Heart right ventricle (tissue), 16 donors: ENCODE measurements at regions not wholly inside any gene's neighbourhood (a gene's known extent, or its start where the extent isn't known, plus 50 kb on each side); places are given as distances from the start of the nearest gene placed in this dataset.

Experiments
- ATAC-seq, 8 donors: fragments of 200-7000 bp; cut with Tn5 transposase; one replicate each; pipeline ENCODE4 v1.9.1; 2020; ENCODE audit warnings: mild to moderate bottlenecking in 8 of 8, moderate library complexity in 8 of 8, moderate number of reproducible peaks in 1 of 8
- DNase-seq, 2 donors: peaks; one replicate each; pipeline ENCODE4 v3.0.0-alpha.2; 2020
- H3K27ac ChIP-seq, 10 donors: fragments of 200-600 bp; sonication (generic) in 2 of 10; one replicate each; pipeline versions ENCODE4 v1.5.0 to v1.8.0; 2020 to 2022; ENCODE audit warnings: mild to moderate bottlenecking in 3 of 10
- H3K27me3 ChIP-seq, 7 donors: fragments of 200-600 bp; one replicate each; pipeline ENCODE4 v1.8.0; 2021 to 2022; ENCODE audit warnings: mild to moderate bottlenecking in 2 of 7
- H3K36me3 ChIP-seq, 9 donors: fragments of 200-600 bp; sonication (generic) in 1 of 9; one replicate each; pipeline versions ENCODE4 v1.5.0 to v1.8.0; 2020 to 2022; ENCODE audit warnings: mild to moderate bottlenecking in 2 of 9
- H3K4me1 ChIP-seq, 9 donors: fragments of 200-600 bp; sonication (generic) in 1 of 9; one replicate each; pipeline versions ENCODE4 v1.5.0 to v1.8.0; 2020 to 2022; ENCODE audit warnings: mild to moderate bottlenecking in 4 of 9
- H3K4me3 ChIP-seq, 10 donors: fragments of 200-600 bp; sonication (generic) in 2 of 10; one replicate each; pipeline versions ENCODE4 v1.5.0 to v1.8.0; 2020 to 2022; ENCODE audit warnings: mild to moderate bottlenecking in 7 of 10, moderate library complexity in 2 of 10
- H3K9me3 ChIP-seq, 11 donors: fragments of 200-600 bp in 10 of 11; sonication (generic) in 2 of 11; one replicate each; pipeline versions ENCODE4 v1.5.0 to v1.8.0; 2013 to 2022; ENCODE audit warnings: mild to moderate bottlenecking in 2 of 11, control low read depth in 1 of 11, moderate library complexity in 1 of 11
- WGBS, 2 donors: extraction: QIAGEN DNeasy Blood & Tissue Kit; methylation state at CpG; one replicate each; pipeline ENCODE4 v1.1.7; 2013; ENCODE audit warnings: inconsistent platforms in 1 of 2; 5-methylcytosine and 5-hydroxymethylcytosine counted together
- intact Hi-C, 10 donors: fragments of 100-400 bp; cut with DNase I; formaldehyde crosslinking; loops; one replicate each; pipeline versions ENCODE4 v1.11.1 to v1.14.2; 2022
- TF ChIP-seq, protein P1 (sequence below), 9 donors: fragments of 200-600 bp; sonication (generic) in 2 of 9; IDR thresholded peaks; one replicate each; pipeline versions ENCODE4 v1.5.0 to v1.8.0; 2021 to 2022; ENCODE audit warnings: antibody characterized with exemption in 9 of 9, mild to moderate bottlenecking in 5 of 9, moderate library complexity in 1 of 9
- donor health status: Arrhythmogenic right ventricular cardiomyopathy.
- donor health status: ischemic (EF 13 %, LVEDD 7.1; RV severe dilation, severe dysfunction).
- donor health status: healthy with polysubstance abuse.
- donor health status: DM: no; HTN: yes; CAD: no.
- donor health status: DM: no; HTN: no; CAD: no.
- donor health status: ischemic (EF 25% LVEDD 6.9; RV normal size, moderate dysfunction).
- donor health status: ischemic (EF 25% LVEDD 5.7; RV mildly dilated, moderate dysfunction).
- donor health status: healthy.
- donor health status: DM: yes; HTN: yes; CAD: no.
- donor health status: Ischemic cardiomyopathy.
- donor health status: ischemic (EF 35%, LVEDD 5.7; RV mildly dilated, moderate dysfunction).
- donor health status: nonischemic (EF 11% LVEDD 7.7; RV severe dilation, severe dysfunction).
- donor health status: DM: yes; HTN: yes; CAD: no.
- donor health status: PGD.
- donor health status: ischemic (EF 29% LVEDD 5.4; RV normal size, mild dysfunction).
- donor health status: nonischemic (EF 23%, LVEDD 6.1; RV moderate dilation, normal function).

DNA sequence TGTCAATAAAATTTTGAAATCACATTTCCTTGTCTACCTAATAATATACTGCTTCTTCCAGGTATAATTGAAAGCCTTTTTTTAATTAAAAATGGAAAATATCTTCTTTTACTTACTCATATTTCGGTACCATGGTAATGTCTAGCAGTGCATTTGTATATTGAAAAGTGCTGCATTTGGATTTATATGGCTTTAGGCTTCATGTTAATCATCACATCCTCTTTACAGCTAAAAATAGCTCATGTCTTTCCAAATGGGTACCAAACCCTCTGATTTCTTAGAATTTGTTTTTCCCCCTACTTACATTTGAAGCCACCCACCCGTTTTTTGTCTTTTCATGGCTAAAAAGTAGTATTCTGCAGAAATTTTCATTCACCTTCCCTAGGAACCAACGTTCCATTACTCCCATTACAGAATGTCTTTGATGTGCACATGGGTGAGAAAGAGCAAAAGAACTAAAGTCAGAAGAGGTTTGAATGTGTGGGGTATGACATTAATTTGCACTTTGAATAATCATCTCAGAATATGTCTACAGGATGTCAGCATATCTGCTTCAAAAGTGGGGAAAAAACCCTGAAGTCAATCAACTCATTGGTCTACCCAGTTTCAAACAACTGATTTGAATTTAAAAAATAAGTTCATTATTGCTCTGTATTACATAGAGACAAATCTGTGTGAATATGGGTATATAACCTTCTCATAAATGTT, 935.9 kb downstream of the GATA3 start:
- no peak overlapping the region for H3K4me3 ChIP-seq
- H3K27me3 ChIP-seq: no peaks in the 10 kb centered on the region
- DNase-seq: no peak
- WGBS, 2 donors: 59 to 68% methylated on average over 3 of the region's 3 CpGs
- no peaks in the 10 kb centered on the region for H3K36me3 ChIP-seq
- TF ChIP-seq, protein P1, sequence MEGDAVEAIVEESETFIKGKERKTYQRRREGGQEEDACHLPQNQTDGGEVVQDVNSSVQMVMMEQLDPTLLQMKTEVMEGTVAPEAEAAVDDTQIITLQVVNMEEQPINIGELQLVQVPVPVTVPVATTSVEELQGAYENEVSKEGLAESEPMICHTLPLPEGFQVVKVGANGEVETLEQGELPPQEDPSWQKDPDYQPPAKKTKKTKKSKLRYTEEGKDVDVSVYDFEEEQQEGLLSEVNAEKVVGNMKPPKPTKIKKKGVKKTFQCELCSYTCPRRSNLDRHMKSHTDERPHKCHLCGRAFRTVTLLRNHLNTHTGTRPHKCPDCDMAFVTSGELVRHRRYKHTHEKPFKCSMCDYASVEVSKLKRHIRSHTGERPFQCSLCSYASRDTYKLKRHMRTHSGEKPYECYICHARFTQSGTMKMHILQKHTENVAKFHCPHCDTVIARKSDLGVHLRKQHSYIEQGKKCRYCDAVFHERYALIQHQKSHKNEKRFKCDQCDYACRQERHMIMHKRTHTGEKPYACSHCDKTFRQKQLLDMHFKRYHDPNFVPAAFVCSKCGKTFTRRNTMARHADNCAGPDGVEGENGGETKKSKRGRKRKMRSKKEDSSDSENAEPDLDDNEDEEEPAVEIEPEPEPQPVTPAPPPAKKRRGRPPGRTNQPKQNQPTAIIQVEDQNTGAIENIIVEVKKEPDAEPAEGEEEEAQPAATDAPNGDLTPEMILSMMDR (IDR thresholded peaks at IDR 0.05): no peak
- no peaks in the 10 kb centered on the region for H3K4me1 ChIP-seq
- no peak overlapping the region for H3K27ac ChIP-seq
- no peak for ATAC-seq
- no peaks in the 10 kb centered on the region for H3K9me3 ChIP-seq
- intact Hi-C loops: no loop called here

DNA sequence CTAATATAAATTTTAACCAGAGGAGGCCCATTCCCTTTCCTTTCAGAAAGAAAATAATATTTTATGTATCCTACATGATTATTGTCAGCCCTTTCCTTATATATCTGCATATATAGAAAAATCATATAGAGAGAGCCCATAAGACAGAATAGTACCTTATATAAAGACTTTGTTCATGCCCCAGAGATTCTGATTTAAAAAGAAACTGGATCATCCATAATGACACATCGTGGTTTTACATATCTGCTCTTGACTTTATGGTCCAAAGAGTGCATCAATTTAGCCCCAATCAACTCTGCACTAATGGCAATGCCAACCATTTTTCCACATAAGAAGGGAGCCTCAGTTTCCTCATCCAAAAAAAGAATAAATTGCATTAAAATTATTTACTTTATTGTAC, 937.5 kb downstream of the GATA3 start:
- intact Hi-C loops: no loop called here
- no peak overlapping the region for H3K27ac ChIP-seq
- ATAC-seq (no peak), DNase-seq (no peak)
- no peaks in the 10 kb centered on the region for H3K36me3 ChIP-seq
- TF ChIP-seq, protein P1 (IDR thresholded peaks at IDR 0.05): no peak
- no peak overlapping the region for H3K4me3 ChIP-seq
- 79 to 88% methylated on average over 1 of the region's 1 CpG for WGBS, 2 donors
- H3K9me3 ChIP-seq: no peaks in the 10 kb centered on the region
- H3K4me1 ChIP-seq: no peaks in the 10 kb centered on the region
- H3K27me3 ChIP-seq: no peaks in the 10 kb centered on the region

DNA sequence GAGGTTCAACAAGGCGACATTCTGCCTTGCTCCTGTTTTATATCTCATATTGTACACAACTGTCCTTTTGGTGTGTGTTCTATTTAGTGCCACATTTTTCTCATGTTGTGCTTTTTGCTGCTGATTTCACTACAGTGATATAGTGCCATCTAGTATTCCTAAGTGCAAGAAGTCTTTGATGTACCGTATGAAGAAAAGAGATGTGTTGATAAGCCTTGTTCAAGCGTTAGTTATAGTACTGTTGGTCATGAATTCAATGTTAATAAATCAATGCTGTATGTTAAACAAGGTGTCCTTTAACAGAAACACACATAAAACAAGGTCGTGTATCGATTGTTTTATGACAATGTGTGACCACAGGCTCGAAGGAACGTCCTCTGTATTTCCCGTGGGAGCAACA, 939.4 kb downstream of the GATA3 start:
- ATAC-seq: no peak
- 77 to 86% methylated on average over 8 of the region's 8 CpGs for WGBS, 2 donors
- no peaks in the 10 kb centered on the region for H3K4me1 ChIP-seq
- H3K27ac ChIP-seq: no peak overlapping the region
- H3K36me3 ChIP-seq: no peaks in the 10 kb centered on the region
- no peak overlapping the region for H3K4me3 ChIP-seq
- H3K27me3 ChIP-seq: no peaks in the 10 kb centered on the region
- DNase-seq: no peak
- TF ChIP-seq, protein P1 (IDR thresholded peaks at IDR 0.05): no peak
- H3K9me3 ChIP-seq: no peaks in the 10 kb centered on the region
- intact Hi-C loops: no loop called here

DNA sequence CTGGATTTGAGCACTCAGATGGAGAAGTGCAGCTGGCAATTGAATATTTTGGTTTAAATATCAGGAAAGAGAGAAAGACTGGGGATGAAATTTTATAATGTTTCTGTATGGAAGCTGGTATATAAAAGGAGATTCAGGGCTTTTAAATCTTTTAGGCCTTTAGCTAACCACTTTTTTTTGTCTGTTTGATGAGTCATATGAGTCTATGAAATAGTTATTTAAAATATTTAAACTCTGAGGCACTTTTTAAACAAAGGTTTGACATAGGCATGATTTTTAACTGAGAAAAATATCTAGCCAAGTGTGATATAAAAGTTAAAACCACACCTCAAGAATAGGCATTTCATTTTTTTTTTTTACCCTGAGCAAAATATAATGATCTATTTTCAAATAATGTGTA, 944.3 kb downstream of the GATA3 start:
- Histone ChIP-seq H3K9me3 (no peaks in the 10 kb centered on the region), H3K4me1 (no peaks in the 10 kb centered on the region), H3K27ac (no peak overlapping the region), H3K36me3 (no peaks in the 10 kb centered on the region), H3K27me3 (no peaks in the 10 kb centered on the region), H3K4me3 (no peak overlapping the region)
- no peak for ATAC-seq
- TF ChIP-seq, protein P1 (IDR thresholded peaks at IDR 0.05): no peak
- intact Hi-C loops: no loop called here
- DNase-seq: no peak
